Endodermal cell (in vitro differentiated cells): ENCODE measurements at regions not wholly inside any gene's neighbourhood (a gene's known extent, or its start where the extent isn't known, plus 50 kb on each side); places are given as distances from the start of the nearest gene placed in this dataset.

Source experiments
- DNase-seq: peaks from one replicate; pipeline ENCODE4 v3.0.0-alpha.2; 2017
- H3K27ac ChIP-seq: 2 replicates; pipeline ENCODE4 v1.5.1; 2013; ENCODE audit warnings: mild to moderate bottlenecking, low read depth, low read length, moderate library complexity
- H3K27me3 ChIP-seq: 2 replicates; pipeline ENCODE4 v1.6.1; 2013; ENCODE audit warnings: mild to moderate bottlenecking, low read length, moderate library complexity; ENCODE audit not compliant: insufficient read depth, control insufficient read depth, poor library complexity, severe bottlenecking
- H3K36me3 ChIP-seq: 2 replicates; pipeline ENCODE4 v1.7.0; 2013; ENCODE audit warnings: mild to moderate bottlenecking, low read length, moderate library complexity; ENCODE audit not compliant: control insufficient read depth, insufficient read depth
- H3K4me1 ChIP-seq: one replicate; pipeline ENCODE4 v1.7.0; 2013; ENCODE audit warnings: low read length; ENCODE audit not compliant: control insufficient read depth, insufficient read depth
- H3K4me3 ChIP-seq: 2 replicates; pipeline ENCODE4 v1.5.1; 2013; ENCODE audit warnings: mild to moderate bottlenecking, low read length, moderate library complexity
- H3K9ac ChIP-seq: 2 replicates; pipeline ENCODE4 v1.6.1; 2013; ENCODE audit warnings: mild to moderate bottlenecking, low read length, moderate library complexity; ENCODE audit not compliant: poor library complexity, severe bottlenecking; ENCODE audit errors: extremely low read depth
- H3K9me3 ChIP-seq: 2 replicates; pipeline ENCODE4 v1.6.1; 2013; ENCODE audit warnings: mild to moderate bottlenecking, low read length, moderate library complexity; ENCODE audit not compliant: control insufficient read depth
- H3K27ac Mint-ChIP-seq: 2 replicates; pipeline ENCODE4 v1.8.0; 2020; ENCODE audit warnings: mixed read lengths
- H3K27me3 Mint-ChIP-seq: 2 replicates; pipeline ENCODE4 v1.8.0; 2021; ENCODE audit warnings: mild to moderate bottlenecking, mixed read lengths; ENCODE audit not compliant: insufficient read depth
- H3K36me3 Mint-ChIP-seq: 2 replicates; pipeline ENCODE4 v1.8.0; 2020; ENCODE audit warnings: low read depth, mixed read lengths
- H3K4me1 Mint-ChIP-seq: 2 replicates; pipeline ENCODE4 v1.8.0; 2020; ENCODE audit warnings: mixed read lengths
- H3K4me3 Mint-ChIP-seq: 2 replicates; pipeline ENCODE4 v1.8.0; 2020; ENCODE audit warnings: mild to moderate bottlenecking, moderate library complexity, mixed read lengths
- H3K9me3 Mint-ChIP-seq: 2 replicates; pipeline ENCODE4 v1.8.0; 2020; ENCODE audit warnings: mild to moderate bottlenecking, mixed read lengths
- WGBS, 2 experiments: methylation state at CpG; one replicate each; pipeline versions ENCODE4 v1.1.5 to v1.1.7; 2013; ENCODE audit warnings: missing lambda C conversion rate in 2 of 2, mixed read lengths in 1 of 2; ENCODE audit not compliant: insufficient coverage in 1 of 2, insufficient read length in 1 of 2; 5-methylcytosine and 5-hydroxymethylcytosine counted together
- TF ChIP-seq, protein P1 (sequence below): fragments of 200-600 bp; sonication (generic); conservative IDR thresholded peaks from 2 replicates; pipeline ENCODE4 v1.5.0; 2021; ENCODE audit warnings: antibody characterized with exemption, mild to moderate bottlenecking

DNA sequence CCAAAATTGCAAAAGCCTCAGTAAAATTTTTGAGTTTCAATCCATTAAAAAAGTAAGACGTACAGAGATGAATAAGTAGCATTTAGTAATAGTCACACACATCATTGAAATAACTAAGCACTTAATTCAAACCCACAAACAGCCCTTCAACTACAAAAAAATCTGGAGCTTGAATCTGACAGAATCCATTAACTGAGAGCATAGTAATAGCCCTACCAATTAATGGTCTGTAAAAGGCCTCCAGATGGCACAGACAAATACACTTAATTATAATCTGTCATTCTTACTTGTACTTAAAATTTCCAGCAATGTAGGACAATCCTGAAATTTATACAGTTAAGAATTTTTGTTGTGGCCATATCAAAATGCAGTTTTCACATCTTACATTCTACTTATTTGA lies 246.9 kb downstream of the VGLL3 start:
- H3K4me3 Mint-ChIP-seq, result no peak overlapping the region
- no peak overlapping the region for H3K27ac Mint-ChIP-seq
- H3K9me3 ChIP-seq, result no peaks in the 10 kb centered on the region
- no peaks in the 10 kb centered on the region for H3K36me3 ChIP-seq
- no peaks in the 10 kb centered on the region for H3K27me3 ChIP-seq
- no peak overlapping the region for H3K9ac ChIP-seq
- H3K9me3 Mint-ChIP-seq, result no peaks in the 10 kb centered on the region
- H3K36me3 Mint-ChIP-seq, result no peaks in the 10 kb centered on the region
- 70% methylated on average over 1 of the region's 1 CpG; no CpG with 5 or more reads in 1 of the 2 experiments for WGBS, 2 experiments
- no peaks in the 10 kb centered on the region for H3K27me3 Mint-ChIP-seq
- H3K4me1 Mint-ChIP-seq, result no peaks in the 10 kb centered on the region
- no peak for DNase-seq
- TF ChIP-seq, protein P1, sequence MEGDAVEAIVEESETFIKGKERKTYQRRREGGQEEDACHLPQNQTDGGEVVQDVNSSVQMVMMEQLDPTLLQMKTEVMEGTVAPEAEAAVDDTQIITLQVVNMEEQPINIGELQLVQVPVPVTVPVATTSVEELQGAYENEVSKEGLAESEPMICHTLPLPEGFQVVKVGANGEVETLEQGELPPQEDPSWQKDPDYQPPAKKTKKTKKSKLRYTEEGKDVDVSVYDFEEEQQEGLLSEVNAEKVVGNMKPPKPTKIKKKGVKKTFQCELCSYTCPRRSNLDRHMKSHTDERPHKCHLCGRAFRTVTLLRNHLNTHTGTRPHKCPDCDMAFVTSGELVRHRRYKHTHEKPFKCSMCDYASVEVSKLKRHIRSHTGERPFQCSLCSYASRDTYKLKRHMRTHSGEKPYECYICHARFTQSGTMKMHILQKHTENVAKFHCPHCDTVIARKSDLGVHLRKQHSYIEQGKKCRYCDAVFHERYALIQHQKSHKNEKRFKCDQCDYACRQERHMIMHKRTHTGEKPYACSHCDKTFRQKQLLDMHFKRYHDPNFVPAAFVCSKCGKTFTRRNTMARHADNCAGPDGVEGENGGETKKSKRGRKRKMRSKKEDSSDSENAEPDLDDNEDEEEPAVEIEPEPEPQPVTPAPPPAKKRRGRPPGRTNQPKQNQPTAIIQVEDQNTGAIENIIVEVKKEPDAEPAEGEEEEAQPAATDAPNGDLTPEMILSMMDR, result no peak
- no peaks in the 10 kb centered on the region for H3K4me1 ChIP-seq
- no peak overlapping the region for H3K27ac ChIP-seq
- H3K4me3 ChIP-seq, result no peak overlapping the region

DNA sequence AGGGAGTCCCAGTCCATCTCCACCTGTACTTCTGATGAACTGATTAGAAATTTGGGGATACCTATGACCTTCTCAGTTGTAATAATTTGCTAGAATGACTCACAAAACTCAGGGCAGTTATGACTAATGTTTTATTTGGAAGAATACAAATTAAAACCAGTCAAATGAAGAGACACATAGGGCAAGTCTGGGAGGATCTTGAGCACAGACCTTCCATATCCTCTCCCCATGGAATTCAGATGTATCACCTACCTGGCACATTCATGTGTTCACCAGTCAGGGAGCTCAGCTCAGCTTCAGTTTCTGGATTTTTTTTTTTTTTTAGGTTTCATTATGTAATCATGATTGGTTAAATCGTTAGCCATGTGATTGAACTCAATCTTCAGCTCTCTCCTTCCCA lies 247.7 kb downstream of the VGLL3 start:
- no peak overlapping the region for H3K27ac Mint-ChIP-seq
- no peak overlapping the region for H3K4me3 ChIP-seq
- H3K36me3 Mint-ChIP-seq, result no peaks in the 10 kb centered on the region
- WGBS, 2 experiments, result 91% methylated on average over 1 of the region's 1 CpG; no CpG with 5 or more reads in 1 of the 2 experiments
- H3K27me3 Mint-ChIP-seq, result no peaks in the 10 kb centered on the region
- DNase-seq, result no peak
- no peak overlapping the region for H3K4me3 Mint-ChIP-seq
- TF ChIP-seq, protein P1, result no peak
- no peaks in the 10 kb centered on the region for H3K9me3 ChIP-seq
- H3K27ac ChIP-seq, result no peak overlapping the region
- H3K9ac ChIP-seq, result no peak overlapping the region
- no peaks in the 10 kb centered on the region for H3K4me1 ChIP-seq
- H3K27me3 ChIP-seq, result no peaks in the 10 kb centered on the region
- no peaks in the 10 kb centered on the region for H3K36me3 ChIP-seq
- H3K9me3 Mint-ChIP-seq, result no peaks in the 10 kb centered on the region
- no peaks in the 10 kb centered on the region for H3K4me1 Mint-ChIP-seq

GRCh38 chr3:86740751-86741150 lies 250.2 kb downstream of the VGLL3 start:
- no peaks in the 10 kb centered on the region for H3K27me3 ChIP-seq
- H3K36me3 ChIP-seq, result no peaks in the 10 kb centered on the region
- 96 to 100% methylated on average over 2 to 3 of the region's 3 CpGs for WGBS, 2 experiments
- no peaks in the 10 kb centered on the region for H3K27me3 Mint-ChIP-seq
- H3K4me1 Mint-ChIP-seq, result no peaks in the 10 kb centered on the region
- no peak overlapping the region for H3K4me3 Mint-ChIP-seq
- no peaks in the 10 kb centered on the region for H3K4me1 ChIP-seq
- H3K9me3 Mint-ChIP-seq, result no peaks in the 10 kb centered on the region
- TF ChIP-seq, protein P1, result no peak
- H3K27ac Mint-ChIP-seq, result no peak overlapping the region
- no peak for DNase-seq
- no peak overlapping the region for H3K4me3 ChIP-seq
- no peaks in the 10 kb centered on the region for H3K36me3 Mint-ChIP-seq
- H3K27ac ChIP-seq, result no peak overlapping the region
- no peak overlapping the region for H3K9ac ChIP-seq
- no peaks in the 10 kb centered on the region for H3K9me3 ChIP-seq
